ENCODE measurements at regions not wholly inside any gene's neighbourhood (a gene's known extent, or its start where the extent isn't known, plus 50 kb on each side); places are given as distances from the start of the nearest gene placed in this dataset.

DNA sequence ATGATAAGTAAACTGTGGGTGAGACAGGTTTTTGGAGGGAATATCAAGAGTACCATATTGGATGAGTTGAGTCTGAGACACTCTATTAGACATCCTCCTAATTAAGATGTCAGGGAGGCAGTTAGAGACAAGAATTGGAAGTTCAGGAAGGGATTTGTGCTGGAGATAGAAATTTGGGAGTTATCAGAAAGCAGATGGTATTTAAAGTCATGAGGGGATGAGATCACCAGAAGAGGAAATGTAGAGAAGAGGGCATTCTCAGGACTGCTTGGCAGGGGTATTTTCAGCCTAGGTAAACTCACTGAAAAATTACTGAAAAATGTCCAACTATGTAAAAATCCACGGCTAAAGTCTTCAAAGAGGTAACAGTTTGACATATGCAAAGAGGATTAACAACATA is 161.6 kb upstream of the PGRMC2 start:
- TF ChIP-seq, protein P1, sequence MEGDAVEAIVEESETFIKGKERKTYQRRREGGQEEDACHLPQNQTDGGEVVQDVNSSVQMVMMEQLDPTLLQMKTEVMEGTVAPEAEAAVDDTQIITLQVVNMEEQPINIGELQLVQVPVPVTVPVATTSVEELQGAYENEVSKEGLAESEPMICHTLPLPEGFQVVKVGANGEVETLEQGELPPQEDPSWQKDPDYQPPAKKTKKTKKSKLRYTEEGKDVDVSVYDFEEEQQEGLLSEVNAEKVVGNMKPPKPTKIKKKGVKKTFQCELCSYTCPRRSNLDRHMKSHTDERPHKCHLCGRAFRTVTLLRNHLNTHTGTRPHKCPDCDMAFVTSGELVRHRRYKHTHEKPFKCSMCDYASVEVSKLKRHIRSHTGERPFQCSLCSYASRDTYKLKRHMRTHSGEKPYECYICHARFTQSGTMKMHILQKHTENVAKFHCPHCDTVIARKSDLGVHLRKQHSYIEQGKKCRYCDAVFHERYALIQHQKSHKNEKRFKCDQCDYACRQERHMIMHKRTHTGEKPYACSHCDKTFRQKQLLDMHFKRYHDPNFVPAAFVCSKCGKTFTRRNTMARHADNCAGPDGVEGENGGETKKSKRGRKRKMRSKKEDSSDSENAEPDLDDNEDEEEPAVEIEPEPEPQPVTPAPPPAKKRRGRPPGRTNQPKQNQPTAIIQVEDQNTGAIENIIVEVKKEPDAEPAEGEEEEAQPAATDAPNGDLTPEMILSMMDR (IDR thresholded peaks at IDR 0.05), result no peak
- TF ChIP-seq POLR2A (IDR thresholded peaks at IDR 0.05), result no peak

Measured in esophagus squamous epithelium (tissue), 4 donors.